NCI-H2196 treated with DMSO at 0.1 percent for 48 hours (cell line): ENCODE measurements at regions not wholly inside any gene's neighbourhood (a gene's known extent, or its start where the extent isn't known, plus 50 kb on each side); places are given as distances from the start of the nearest gene placed in this dataset.
A peak's percentile ranks its signal among the peaks of the same experiment; 100 is the strongest.
"Not testable (repeated sequence)": the region's sequence is repeated elsewhere in the genome, so short reads cannot be mapped to it uniquely, and the experiment has no call there.

Source experiments
- DNase-seq: peaks from one replicate; lab custom pipeline; 2025; ENCODE audit not compliant: unreplicated experiment; lab: John Stamatoyannopoulos, UW

GRCh38 chr7:119522698-119523097 lies 750.3 kb upstream of the KCND2 start:
- DNase-seq, result no peak

- DNase-seq, result peak; percentile 10
These were observed 727.9 kb upstream of the KCND2 start for GRCh38 chr7:119545118-119545517.

- no peak for DNase-seq
These were observed 717.2 kb upstream of the KCND2 start for GRCh38 chr7:119555788-119556187.

- DNase-seq, result no peak
These were observed 716.5 kb upstream of the KCND2 start for GRCh38 chr7:119556436-119556835.

- DNase-seq, result no peak
These were observed 711.2 kb upstream of the KCND2 start for GRCh38 chr7:119561751-119562150.

GRCh38 chr7:119562839-119563238 lies 710.1 kb upstream of the KCND2 start:
- no peak for DNase-seq

- DNase-seq, result no peak
These were observed 701.3 kb upstream of the KCND2 start for GRCh38 chr7:119571666-119572065.

- DNase-seq, result no peak
These were observed 700.8 kb upstream of the KCND2 start for GRCh38 chr7:119572132-119572531.

- no peak for DNase-seq
These were observed 700.4 kb upstream of the KCND2 start for GRCh38 chr7:119572541-119572940.

GRCh38 chr7:119578116-119578515 lies 694.9 kb upstream of the KCND2 start:
- no peak for DNase-seq

- DNase-seq, result no peak
These were observed 678.0 kb upstream of the KCND2 start for GRCh38 chr7:119594956-119595355.

- no peak for DNase-seq
These were observed 676.3 kb upstream of the KCND2 start for GRCh38 chr7:119596651-119597050.

GRCh38 chr7:119606297-119606696 lies 666.7 kb upstream of the KCND2 start:
- no peak for DNase-seq

GRCh38 chr7:119620769-119621168 lies 652.2 kb upstream of the KCND2 start:
- no peak for DNase-seq

- DNase-seq, result no peak
These were observed 649.5 kb upstream of the KCND2 start for GRCh38 chr7:119623427-119623826.

GRCh38 chr7:119630406-119630969 lies 642.5 kb upstream of the KCND2 start:
- no peak for DNase-seq

GRCh38 chr7:119633812-119634211 lies 639.2 kb upstream of the KCND2 start:
- DNase-seq, result not testable (repeated sequence)

GRCh38 chr7:119640326-119640725 lies 632.6 kb upstream of the KCND2 start:
- no peak for DNase-seq

GRCh38 chr7:119640861-119641260 lies 632.1 kb upstream of the KCND2 start:
- DNase-seq, result no peak

- DNase-seq, result no peak
These were observed 629.4 kb upstream of the KCND2 start for GRCh38 chr7:119643558-119643957.

GRCh38 chr7:119647286-119647685 lies 625.7 kb upstream of the KCND2 start:
- DNase-seq, result no peak

GRCh38 chr7:119648752-119649151 lies 624.2 kb upstream of the KCND2 start:
- DNase-seq, result not testable (repeated sequence)

- no peak for DNase-seq
These were observed 612.9 kb upstream of the KCND2 start for GRCh38 chr7:119660080-119660479.

- DNase-seq, result no peak
These were observed 608.4 kb upstream of the KCND2 start for GRCh38 chr7:119664601-119665000.
